Prostate gland (tissue), 2 donors: ENCODE measurements at regions not wholly inside any gene's neighbourhood (a gene's known extent, or its start where the extent isn't known, plus 50 kb on each side); places are given as distances from the start of the nearest gene placed in this dataset.

Experiments
- POLR2A ChIP-seq: fragments of 450-650 bp; IDR thresholded peaks from one replicate; pipeline ENCODE4 v1.6.1; 2016; ENCODE audit warnings: antibody characterized with exemption, mild to moderate bottlenecking
- POLR2AphosphoS5 ChIP-seq: sonication (generic); formaldehyde crosslinking; IDR thresholded peaks from one replicate; pipeline ENCODE4 v1.6.1; 2017; ENCODE audit warnings: antibody characterized with exemption
- TF ChIP-seq, protein P1 (sequence below), 4 experiments: fragments of 200-600 bp in 2 of 4; fragments of 450-650 bp in 2 of 4; sonication (generic) in 2 of 4; IDR thresholded peaks; 1 replicate in 3 of 4; 2 replicates in 1 of 4; pipeline ENCODE4 v1.5.1; 2016 to 2019; ENCODE audit warnings: antibody characterized with exemption in 4 of 4, mild to moderate bottlenecking in 2 of 4, moderate library complexity in 2 of 4

DNA sequence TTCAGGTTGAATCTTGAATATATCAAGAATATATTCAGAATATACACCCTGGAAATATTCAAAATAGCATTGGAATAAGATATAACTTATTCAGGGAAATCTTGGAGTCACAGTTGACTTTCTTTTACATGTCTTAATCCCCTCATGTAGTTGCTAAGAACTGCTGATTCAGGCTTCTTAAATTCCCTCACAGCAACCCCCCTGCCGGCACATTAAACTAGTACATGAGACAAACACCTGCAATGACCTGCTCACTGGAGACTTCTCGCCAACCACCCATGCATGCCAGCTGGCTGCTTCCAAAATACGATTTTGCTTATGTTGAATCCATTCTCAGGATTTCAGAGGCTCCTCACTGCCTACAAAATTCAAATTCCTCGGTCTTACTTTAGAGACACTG, 997.1 kb downstream of the EFNB2 start:
- TF ChIP-seq, protein P1, sequence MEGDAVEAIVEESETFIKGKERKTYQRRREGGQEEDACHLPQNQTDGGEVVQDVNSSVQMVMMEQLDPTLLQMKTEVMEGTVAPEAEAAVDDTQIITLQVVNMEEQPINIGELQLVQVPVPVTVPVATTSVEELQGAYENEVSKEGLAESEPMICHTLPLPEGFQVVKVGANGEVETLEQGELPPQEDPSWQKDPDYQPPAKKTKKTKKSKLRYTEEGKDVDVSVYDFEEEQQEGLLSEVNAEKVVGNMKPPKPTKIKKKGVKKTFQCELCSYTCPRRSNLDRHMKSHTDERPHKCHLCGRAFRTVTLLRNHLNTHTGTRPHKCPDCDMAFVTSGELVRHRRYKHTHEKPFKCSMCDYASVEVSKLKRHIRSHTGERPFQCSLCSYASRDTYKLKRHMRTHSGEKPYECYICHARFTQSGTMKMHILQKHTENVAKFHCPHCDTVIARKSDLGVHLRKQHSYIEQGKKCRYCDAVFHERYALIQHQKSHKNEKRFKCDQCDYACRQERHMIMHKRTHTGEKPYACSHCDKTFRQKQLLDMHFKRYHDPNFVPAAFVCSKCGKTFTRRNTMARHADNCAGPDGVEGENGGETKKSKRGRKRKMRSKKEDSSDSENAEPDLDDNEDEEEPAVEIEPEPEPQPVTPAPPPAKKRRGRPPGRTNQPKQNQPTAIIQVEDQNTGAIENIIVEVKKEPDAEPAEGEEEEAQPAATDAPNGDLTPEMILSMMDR (IDR thresholded peaks at IDR 0.05), result no peak
- TF ChIP-seq POLR2A (no peak), POLR2AphosphoS5 (no peak)
